OCI-LY1 (cell line): ENCODE measurements at regions not wholly inside any gene's neighbourhood (a gene's known extent, or its start where the extent isn't known, plus 50 kb on each side); places are given as distances from the start of the nearest gene placed in this dataset.

Experiments
- H2AFZ ChIP-seq: fragments of 200-600 bp; sonication (generic), shearing (Covaris generic); 2 replicates; pipeline ENCODE4 v1.6.0; 2014; ENCODE audit warnings: antibody characterized with exemption, mild to moderate bottlenecking, low read length
- H3F3A ChIP-seq: fragments of 200-600 bp; sonication (generic), shearing (Covaris generic); 2 replicates; pipeline ENCODE4 v1.6.0; 2014; ENCODE audit warnings: mild to moderate bottlenecking, antibody characterized with exemption, low read length, moderate library complexity; ENCODE audit not compliant: insufficient read depth
- H3K27ac ChIP-seq: fragments of 200-600 bp; sonication (generic); 2 replicates; pipeline ENCODE4 v1.5.1; 2014; ENCODE audit warnings: low read length, mixed run types, mild to moderate bottlenecking, low read depth; ENCODE audit not compliant: poor library complexity, severe bottlenecking
- H3K27me3 ChIP-seq: fragments of 200-600 bp; sonication (generic); 2 replicates; pipeline ENCODE4 v1.6.0; 2014; ENCODE audit warnings: antibody characterized with exemption, mild to moderate bottlenecking, low read length, moderate library complexity; ENCODE audit not compliant: insufficient read depth
- H3K36me3 ChIP-seq: fragments of 200-600 bp; sonication (generic); 2 replicates; pipeline ENCODE4 v1.6.1; 2014; ENCODE audit warnings: mild to moderate bottlenecking, antibody characterized with exemption, low read length, moderate library complexity, mixed read lengths; ENCODE audit not compliant: insufficient read depth
- H3K4me1 ChIP-seq: fragments of 200-600 bp; sonication (generic); 2 replicates; pipeline ENCODE4 v1.5.1; 2014; ENCODE audit warnings: mild to moderate bottlenecking, low read length, moderate library complexity; ENCODE audit not compliant: insufficient read depth, severe bottlenecking
- H3K4me2 ChIP-seq: fragments of 200-600 bp; sonication (generic), shearing (Covaris generic); 2 replicates; pipeline ENCODE4 v1.6.1; 2014; ENCODE audit warnings: low read length
- H3K4me3 ChIP-seq: fragments of 200-600 bp; sonication (generic); 2 replicates; pipeline ENCODE4 v1.5.1; 2014; ENCODE audit warnings: low read length, low read depth, mild to moderate bottlenecking, mixed read lengths; ENCODE audit not compliant: poor library complexity, severe bottlenecking
- H3K79me2 ChIP-seq: fragments of 200-600 bp; shearing (Covaris generic); 2 replicates; pipeline ENCODE4 v1.6.1; 2016; ENCODE audit warnings: mixed run types, low read length, mixed read lengths; ENCODE audit not compliant: insufficient read depth
- H3K9ac ChIP-seq: fragments of 200-600 bp; sonication (generic), shearing (Covaris generic); 2 replicates; pipeline ENCODE4 v1.6.1; 2014; ENCODE audit warnings: mild to moderate bottlenecking, low read length, mixed read lengths
- H3K9me2 ChIP-seq: fragments of 200-600 bp; sonication (generic), shearing (Covaris generic); 2 replicates; pipeline ENCODE4 v1.6.1; 2014; ENCODE audit warnings: low read depth, mild to moderate bottlenecking, low read length, mixed read lengths
- H3K9me3 ChIP-seq: fragments of 200-600 bp; shearing (Covaris generic); 2 replicates; pipeline ENCODE4 v1.6.1; 2014; ENCODE audit warnings: low read length, mixed read lengths
- H4K20me1 ChIP-seq: fragments of 200-600 bp; sonication (generic), shearing (Covaris generic); 2 replicates; pipeline ENCODE4 v1.6.0; 2016; ENCODE audit warnings: mild to moderate bottlenecking, low read length; ENCODE audit not compliant: insufficient read depth
- CTCF ChIP-seq: fragments of 200-600 bp; sonication (generic), shearing (Covaris generic); IDR thresholded peaks from 2 replicates; pipeline ENCODE4 v1.5.1; 2017; ENCODE audit warnings: mild to moderate bottlenecking, antibody characterized with exemption, low read length, moderate library complexity, mixed read lengths
- EZH2 ChIP-seq: fragments of 200-600 bp; sonication (generic), shearing (Covaris generic); IDR thresholded peaks from 2 replicates; pipeline ENCODE4 v1.8.0; 2017; ENCODE audit warnings: borderline replicate concordance, mixed run types, mild to moderate bottlenecking, antibody characterized with exemption, low read length, moderate library complexity, mixed read lengths

GRCh38 chr11:123330948-123331347, 99.1 kb upstream of the GRAMD1B start:
- Histone ChIP-seq H3K79me2 (no peaks in the 10 kb centered on the region), H3K4me1 (no peaks in the 10 kb centered on the region), H3K9me2 (no peaks in the 10 kb centered on the region), H3K9ac (no peak overlapping the region), H4K20me1 (no peaks in the 10 kb centered on the region), H2AFZ (no peak overlapping the region), H3F3A (no peaks in the 10 kb centered on the region), H3K4me2 (no peak overlapping the region), H3K27me3 (no peaks in the 10 kb centered on the region), H3K27ac (no peak overlapping the region), H3K9me3 (no peaks in the 10 kb centered on the region), H3K36me3 (no peaks in the 10 kb centered on the region), H3K4me3 (no peak overlapping the region)
- TF ChIP-seq EZH2 (no peak), CTCF (no peak)

GRCh38 chr11:123330471-123330870, 99.6 kb upstream of the GRAMD1B start:
- Histone ChIP-seq H3K27me3 (no peaks in the 10 kb centered on the region), H3K4me2 (no peak overlapping the region), H3K9me2 (no peaks in the 10 kb centered on the region), H3K36me3 (no peaks in the 10 kb centered on the region), H2AFZ (no peak overlapping the region), H3K4me1 (no peaks in the 10 kb centered on the region), H3K79me2 (no peaks in the 10 kb centered on the region), H4K20me1 (no peaks in the 10 kb centered on the region), H3K9ac (no peak overlapping the region), H3K27ac (no peak overlapping the region), H3F3A (no peaks in the 10 kb centered on the region), H3K4me3 (no peak overlapping the region), H3K9me3 (no peaks in the 10 kb centered on the region)
- TF ChIP-seq CTCF: no peak
- TF ChIP-seq EZH2: no peak

- no peaks in the 10 kb centered on the region for H3K9me3 ChIP-seq
- H3K27me3 ChIP-seq: no peaks in the 10 kb centered on the region
- no peak overlapping the region for H3K9ac ChIP-seq
- no peak overlapping the region for H3K4me3 ChIP-seq
- H3K36me3 ChIP-seq: no peaks in the 10 kb centered on the region
- H3K9me2 ChIP-seq: no peaks in the 10 kb centered on the region
- no peaks in the 10 kb centered on the region for H3K4me1 ChIP-seq
- H3F3A ChIP-seq: no peaks in the 10 kb centered on the region
- no peak overlapping the region for H2AFZ ChIP-seq
- no peak for TF ChIP-seq EZH2
- TF ChIP-seq CTCF: no peak
- no peaks in the 10 kb centered on the region for H4K20me1 ChIP-seq
- H3K4me2 ChIP-seq: no peak overlapping the region
- no peak overlapping the region for H3K27ac ChIP-seq
- H3K79me2 ChIP-seq: no peaks in the 10 kb centered on the region
Observed at GRCh38 chr11:123330071-123330470, 100.0 kb upstream of the GRAMD1B start.
